Lower leg skin (tissue), 3 donors: ENCODE measurements at regions not wholly inside any gene's neighbourhood (a gene's known extent, or its start where the extent isn't known, plus 50 kb on each side); places are given as distances from the start of the nearest gene placed in this dataset.

Experiments used
- POLR2A ChIP-seq, 2 donors: fragments of 450-650 bp; IDR thresholded peaks; one replicate each; pipeline ENCODE4 v1.6.1; 2016 to 2017; ENCODE audit warnings: antibody characterized with exemption in 2 of 2, mild to moderate bottlenecking in 1 of 2, moderate library complexity in 1 of 2
- TF ChIP-seq, protein P1 (sequence below), 3 donors: fragments of 450-650 bp; IDR thresholded peaks; one replicate each; pipeline ENCODE4 v1.5.1; 2016; ENCODE audit warnings: antibody characterized with exemption in 3 of 3, mild to moderate bottlenecking in 3 of 3, moderate library complexity in 2 of 3

- TF ChIP-seq, protein P1, sequence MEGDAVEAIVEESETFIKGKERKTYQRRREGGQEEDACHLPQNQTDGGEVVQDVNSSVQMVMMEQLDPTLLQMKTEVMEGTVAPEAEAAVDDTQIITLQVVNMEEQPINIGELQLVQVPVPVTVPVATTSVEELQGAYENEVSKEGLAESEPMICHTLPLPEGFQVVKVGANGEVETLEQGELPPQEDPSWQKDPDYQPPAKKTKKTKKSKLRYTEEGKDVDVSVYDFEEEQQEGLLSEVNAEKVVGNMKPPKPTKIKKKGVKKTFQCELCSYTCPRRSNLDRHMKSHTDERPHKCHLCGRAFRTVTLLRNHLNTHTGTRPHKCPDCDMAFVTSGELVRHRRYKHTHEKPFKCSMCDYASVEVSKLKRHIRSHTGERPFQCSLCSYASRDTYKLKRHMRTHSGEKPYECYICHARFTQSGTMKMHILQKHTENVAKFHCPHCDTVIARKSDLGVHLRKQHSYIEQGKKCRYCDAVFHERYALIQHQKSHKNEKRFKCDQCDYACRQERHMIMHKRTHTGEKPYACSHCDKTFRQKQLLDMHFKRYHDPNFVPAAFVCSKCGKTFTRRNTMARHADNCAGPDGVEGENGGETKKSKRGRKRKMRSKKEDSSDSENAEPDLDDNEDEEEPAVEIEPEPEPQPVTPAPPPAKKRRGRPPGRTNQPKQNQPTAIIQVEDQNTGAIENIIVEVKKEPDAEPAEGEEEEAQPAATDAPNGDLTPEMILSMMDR (IDR thresholded peaks at IDR 0.05) = no peak
- TF ChIP-seq POLR2A (IDR thresholded peaks at IDR 0.05) = no peak
Measured at GRCh38 chr13:63274772-63275171, 1859.1 kb upstream of the PCDH20 start.
